ENCODE measurements at regions not wholly inside any gene's neighbourhood (a gene's known extent, or its start where the extent isn't known, plus 50 kb on each side); places are given as distances from the start of the nearest gene placed in this dataset.

GRCh38 chr5:123943151-123943550 is 431.2 kb downstream of the CSNK1G3 start:
- TF ChIP-seq CTCF (conservative IDR thresholded peaks at IDR 0.05) (no peak), ZFX (IDR thresholded peaks at IDR 0.05) (no peak)
